WERI-Rb-1 (cell line): ENCODE measurements at regions not wholly inside any gene's neighbourhood (a gene's known extent, or its start where the extent isn't known, plus 50 kb on each side); places are given as distances from the start of the nearest gene placed in this dataset.
"Not testable (repeated sequence)": the region's sequence is repeated elsewhere in the genome, so short reads cannot be mapped to it uniquely, and the experiment has no call there.

ENCODE experiments used
- DNase-seq: peaks from one replicate; pipeline ENCODE4 v3.0.0-alpha.2; 2020
- H3K27ac ChIP-seq: fragments of 250-450 bp; sonication (Bioruptor Pico); 2 replicates; pipeline ENCODE4 v1.5.1; 2020; ENCODE audit warnings: mild to moderate bottlenecking, moderate library complexity
- H3K27me3 ChIP-seq: fragments of 250-450 bp; sonication (Bioruptor Pico); 2 replicates; pipeline ENCODE4 v1.5.1; 2021; ENCODE audit warnings: mild to moderate bottlenecking, low read depth, moderate library complexity; ENCODE audit not compliant: insufficient read depth, severe bottlenecking
- H3K36me3 ChIP-seq: fragments of 250-450 bp; sonication (Bioruptor Pico); 2 replicates; pipeline ENCODE4 v1.5.1; 2020; ENCODE audit warnings: mild to moderate bottlenecking, moderate library complexity
- H3K4me3 ChIP-seq: 2 replicates; pipeline ENCODE4 v1.5.1; 2011; ENCODE audit warnings: low read depth, mild to moderate bottlenecking, control low read depth, low read length
- H3K9me3 ChIP-seq: fragments of 250-450 bp; sonication (Bioruptor Pico); 2 replicates; pipeline ENCODE4 v1.5.1; 2021; ENCODE audit warnings: mild to moderate bottlenecking, moderate library complexity; ENCODE audit not compliant: severe bottlenecking
- TF ChIP-seq, protein P1 (sequence below): IDR thresholded peaks from 2 replicates; pipeline ENCODE4 v1.5.1; 2011; ENCODE audit warnings: low read depth, mild to moderate bottlenecking, control low read depth, inconsistent platforms, low read length

DNA sequence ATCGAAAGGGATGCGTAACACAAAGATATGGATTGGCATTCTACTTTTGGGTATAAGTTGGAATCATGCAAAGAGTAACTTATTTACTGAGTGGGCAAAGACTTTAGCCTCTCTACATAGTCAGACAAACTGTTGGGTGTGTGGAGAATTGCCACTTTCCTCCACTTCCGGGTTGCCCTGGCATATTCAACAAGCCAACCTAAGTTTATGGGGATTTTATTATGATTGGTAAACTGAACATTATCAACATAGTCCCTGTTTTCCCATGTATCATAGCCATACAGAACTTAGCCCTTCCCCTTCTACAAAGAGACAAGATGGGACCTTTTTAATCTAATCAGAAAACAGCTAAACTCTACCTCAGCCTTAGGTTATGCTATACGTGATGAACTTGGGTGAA is 121.6 kb downstream of the AGTR2 start:
- no peak overlapping the region for H3K4me3 ChIP-seq
- H3K27me3 ChIP-seq, result peaks cover 6% of the 10 kb centered on the region
- H3K27ac ChIP-seq, result no peak overlapping the region
- H3K9me3 ChIP-seq, result no peaks in the 10 kb centered on the region
- TF ChIP-seq, protein P1, sequence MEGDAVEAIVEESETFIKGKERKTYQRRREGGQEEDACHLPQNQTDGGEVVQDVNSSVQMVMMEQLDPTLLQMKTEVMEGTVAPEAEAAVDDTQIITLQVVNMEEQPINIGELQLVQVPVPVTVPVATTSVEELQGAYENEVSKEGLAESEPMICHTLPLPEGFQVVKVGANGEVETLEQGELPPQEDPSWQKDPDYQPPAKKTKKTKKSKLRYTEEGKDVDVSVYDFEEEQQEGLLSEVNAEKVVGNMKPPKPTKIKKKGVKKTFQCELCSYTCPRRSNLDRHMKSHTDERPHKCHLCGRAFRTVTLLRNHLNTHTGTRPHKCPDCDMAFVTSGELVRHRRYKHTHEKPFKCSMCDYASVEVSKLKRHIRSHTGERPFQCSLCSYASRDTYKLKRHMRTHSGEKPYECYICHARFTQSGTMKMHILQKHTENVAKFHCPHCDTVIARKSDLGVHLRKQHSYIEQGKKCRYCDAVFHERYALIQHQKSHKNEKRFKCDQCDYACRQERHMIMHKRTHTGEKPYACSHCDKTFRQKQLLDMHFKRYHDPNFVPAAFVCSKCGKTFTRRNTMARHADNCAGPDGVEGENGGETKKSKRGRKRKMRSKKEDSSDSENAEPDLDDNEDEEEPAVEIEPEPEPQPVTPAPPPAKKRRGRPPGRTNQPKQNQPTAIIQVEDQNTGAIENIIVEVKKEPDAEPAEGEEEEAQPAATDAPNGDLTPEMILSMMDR, result no peak
- H3K36me3 ChIP-seq, result no peaks in the 10 kb centered on the region
- DNase-seq, result no peak

DNA sequence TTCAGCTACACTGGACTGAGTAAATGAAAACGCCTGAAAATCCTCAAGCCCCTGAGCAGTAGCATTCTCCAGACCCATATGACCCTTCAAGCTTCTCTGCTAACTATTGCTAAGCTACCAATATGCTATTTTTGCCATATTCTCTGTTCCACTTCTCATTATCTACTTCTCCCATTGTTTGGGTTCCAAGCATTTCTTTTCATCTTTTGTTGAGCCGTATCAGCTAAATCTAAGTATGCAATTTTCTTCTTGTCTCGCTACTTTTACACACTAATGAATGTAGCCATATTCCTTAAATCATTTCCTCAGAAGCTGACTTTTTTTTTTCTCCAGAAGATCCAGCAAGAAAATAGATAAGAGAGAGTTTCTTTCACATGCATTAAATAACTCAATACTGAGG is 128.4 kb downstream of the AGTR2 start:
- TF ChIP-seq, protein P1, result no peak
- H3K36me3 ChIP-seq, result no peaks in the 10 kb centered on the region
- peaks cover 12% of the 10 kb centered on the region for H3K27me3 ChIP-seq
- H3K4me3 ChIP-seq, result no peak overlapping the region
- DNase-seq, result no peak
- no peaks in the 10 kb centered on the region for H3K9me3 ChIP-seq
- H3K27ac ChIP-seq, result no peak overlapping the region

DNA sequence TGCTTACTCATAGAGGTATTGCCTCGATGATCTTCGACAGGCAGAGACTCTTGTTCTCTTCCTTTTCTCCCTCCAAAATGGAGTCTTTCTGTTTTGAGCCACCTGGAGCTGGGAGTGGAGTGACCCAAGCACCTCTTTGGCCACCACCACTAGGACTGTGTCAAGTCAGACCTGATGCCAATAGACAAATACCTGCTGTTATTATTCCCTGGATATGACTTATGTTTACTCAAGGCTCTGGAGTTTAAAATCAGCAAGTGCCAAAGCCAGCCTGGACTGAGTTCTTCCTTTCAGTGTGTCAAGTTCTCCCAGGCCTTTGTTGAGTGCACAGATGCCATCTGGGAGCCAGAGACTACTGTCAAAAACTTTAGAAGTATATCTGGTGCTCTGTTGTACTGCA is 130.2 kb upstream of the SLC6A14 start:
- no peaks in the 10 kb centered on the region for H3K36me3 ChIP-seq
- no peaks in the 10 kb centered on the region for H3K9me3 ChIP-seq
- H3K4me3 ChIP-seq, result no peak overlapping the region
- no peak overlapping the region for H3K27ac ChIP-seq
- TF ChIP-seq, protein P1, result no peak
- H3K27me3 ChIP-seq, result peaks cover 15% of the 10 kb centered on the region
- no peak for DNase-seq

DNA sequence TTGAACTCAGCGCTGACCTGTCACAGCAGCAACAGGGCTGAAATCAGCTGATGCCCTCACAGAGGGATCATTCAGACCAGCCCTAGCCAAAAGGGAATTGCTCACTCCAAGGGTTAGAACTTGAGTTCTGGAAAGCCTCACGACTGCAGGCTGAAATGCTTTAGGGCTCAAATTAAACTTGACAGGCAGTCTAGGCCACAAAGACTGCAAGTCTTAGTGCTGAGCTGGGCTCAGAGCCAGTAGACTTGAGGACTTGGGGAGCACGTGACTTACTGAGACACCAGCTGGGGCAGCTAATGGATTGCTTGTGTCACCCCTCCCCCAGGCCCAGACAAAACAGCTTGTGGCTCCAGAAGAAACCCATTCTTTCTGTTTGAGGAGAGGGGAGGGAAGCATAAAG is 119.0 kb upstream of the SLC6A14 start:
- TF ChIP-seq, protein P1, result no peak
- H3K27me3 ChIP-seq, result peaks cover 10% of the 10 kb centered on the region
- H3K36me3 ChIP-seq, result no peaks in the 10 kb centered on the region
- DNase-seq, result peak; percentile 7
- H3K9me3 ChIP-seq, result no peaks in the 10 kb centered on the region
- no peak overlapping the region for H3K27ac ChIP-seq
- no peak overlapping the region for H3K4me3 ChIP-seq

DNA sequence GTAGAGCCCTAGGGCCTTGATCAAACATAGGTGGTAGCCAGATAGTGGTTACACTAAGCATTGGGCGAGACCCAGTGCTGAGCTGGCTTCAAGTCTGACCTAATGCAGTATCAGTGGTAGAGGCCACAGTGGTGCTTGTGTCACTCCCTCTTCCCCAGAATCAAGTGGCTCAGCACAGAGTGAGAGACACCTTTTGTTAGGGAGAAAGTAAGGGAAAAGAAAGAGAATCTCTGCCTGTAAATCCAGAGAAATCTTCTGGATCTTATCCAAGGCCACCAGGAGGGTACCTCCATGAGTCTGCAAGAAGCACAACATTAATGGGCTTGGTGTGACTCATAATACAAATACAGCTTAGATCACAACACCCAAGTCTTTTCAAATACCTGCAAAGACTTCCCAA is 117.7 kb upstream of the SLC6A14 start:
- H3K27ac ChIP-seq, result no peak overlapping the region
- H3K9me3 ChIP-seq, result no peaks in the 10 kb centered on the region
- no peaks in the 10 kb centered on the region for H3K36me3 ChIP-seq
- H3K4me3 ChIP-seq, result no peak overlapping the region
- no peak for DNase-seq
- H3K27me3 ChIP-seq, result peaks cover 19% of the 10 kb centered on the region
- TF ChIP-seq, protein P1, result no peak

DNA sequence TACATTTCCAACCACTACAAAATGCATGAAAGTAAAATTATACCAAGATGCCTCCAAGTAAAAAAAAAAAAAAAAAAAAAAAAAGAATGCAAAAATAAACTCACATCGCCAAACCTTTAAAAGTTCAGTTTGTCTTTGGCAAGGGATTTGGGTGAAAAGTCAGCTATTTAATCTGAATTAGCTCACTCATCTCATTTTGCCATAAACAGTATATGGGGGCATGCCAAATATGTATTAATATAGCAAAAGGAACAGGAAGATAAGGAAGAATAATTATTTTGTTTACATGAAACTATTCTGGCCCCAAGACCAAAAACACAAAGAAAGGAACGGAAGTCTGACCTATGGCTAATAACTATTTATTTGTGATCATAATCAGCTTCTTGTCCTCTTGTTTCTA is 114.7 kb upstream of the SLC6A14 start:
- Histone ChIP-seq H3K9me3 (no peaks in the 10 kb centered on the region), H3K4me3 (no peak overlapping the region), H3K36me3 (no peaks in the 10 kb centered on the region), H3K27ac (no peak overlapping the region), H3K27me3 (peaks cover 35% of the 10 kb centered on the region)
- TF ChIP-seq, protein P1, result no peak
- DNase-seq, result no peak

DNA sequence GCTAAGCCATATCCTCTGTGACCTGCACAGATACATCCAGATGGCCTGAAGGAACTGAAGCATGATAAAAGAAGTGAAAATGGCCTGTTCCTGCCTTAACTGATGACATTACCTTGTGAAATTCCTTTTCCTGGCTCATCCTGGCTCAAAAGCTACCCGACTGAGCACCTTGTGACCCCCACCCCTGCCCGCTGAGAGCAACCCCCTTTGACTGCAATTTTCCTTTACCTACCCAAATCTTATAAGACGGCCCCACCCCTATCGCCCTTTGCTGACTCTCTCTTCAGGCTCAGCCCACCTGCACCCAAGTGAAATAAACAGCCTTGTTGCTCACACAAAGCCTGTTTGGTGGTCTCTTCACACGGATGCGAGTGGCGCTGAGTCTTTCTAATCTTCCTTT is 104.4 kb upstream of the SLC6A14 start:
- not testable (repeated sequence) for DNase-seq, H3K36me3 ChIP-seq, H3K27ac ChIP-seq, H3K9me3 ChIP-seq, H3K4me3 ChIP-seq
- peaks cover 17% of the 10 kb centered on the region for H3K27me3 ChIP-seq

DNA sequence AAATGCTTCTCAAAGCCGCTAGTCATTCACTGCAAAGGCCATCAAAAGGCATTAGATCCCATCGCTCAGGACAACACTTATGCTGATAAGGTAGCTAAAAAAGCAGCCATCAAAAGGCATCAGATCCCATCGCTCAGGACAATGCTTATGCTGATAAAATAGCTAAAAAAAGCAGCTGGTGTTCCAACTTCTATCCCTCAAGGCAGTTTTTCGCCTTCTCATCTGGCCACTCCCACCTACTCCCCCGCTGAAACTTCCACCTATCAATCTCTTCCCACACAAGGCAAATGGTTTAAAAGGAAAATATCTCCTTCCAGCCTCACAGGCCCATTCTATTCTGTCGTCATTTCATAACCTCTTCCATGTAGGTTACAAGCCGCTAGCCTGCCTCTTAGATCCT is 101.6 kb upstream of the SLC6A14 start:
- not testable (repeated sequence) for DNase-seq, H3K36me3 ChIP-seq

More for the DNA sequence above, 101.6 kb upstream of the SLC6A14 start:
- not testable (repeated sequence) for H3K9me3 ChIP-seq, H3K27ac ChIP-seq, H3K4me3 ChIP-seq
- H3K27me3 ChIP-seq, result peaks cover 13% of the 10 kb centered on the region
